Activated B cell treated with CpG ODN at 0.5 μM for 24 hours (primary cell): ENCODE measurements at regions not wholly inside any gene's neighbourhood (a gene's known extent, or its start where the extent isn't known, plus 50 kb on each side); places are given as distances from the start of the nearest gene placed in this dataset.

Source experiments
- ATAC-seq: fragments of 200-7000 bp; cut with Tn5 transposase; one replicate; pipeline ENCODE4 v1.10.0; 2021; ENCODE audit warnings: low read depth, mild to moderate bottlenecking, moderate library complexity
- CTCF ChIA-PET: fragments of 350-600 bp; sonication (Branson Sonifier 250); formaldehyde crosslinking; loops from one replicate; lab custom pipeline; 2021; ENCODE audit warnings: antibody characterized with exemption; lab: Charles Lee
- POLR2A ChIA-PET: fragments of 350-600 bp; sonication (Branson Sonifier 250); formaldehyde crosslinking; loops from one replicate; lab custom pipeline; 2021; ENCODE audit warnings: antibody characterized with exemption; lab: Charles Lee
- DNase-seq: peaks from one replicate; pipeline ENCODE4 v3.0.0; 2022
- H3K27ac Mint-ChIP-seq: one replicate; pipeline ENCODE4 v1.8.0; 2020; ENCODE audit warnings: mixed read lengths
- H3K27me3 Mint-ChIP-seq: one replicate; pipeline ENCODE4 v1.8.0; 2021; ENCODE audit warnings: mixed read lengths
- H3K36me3 Mint-ChIP-seq: one replicate; pipeline ENCODE4 v1.8.0; 2021; ENCODE audit warnings: low read depth, mixed read lengths
- H3K4me1 Mint-ChIP-seq: one replicate; pipeline ENCODE4 v1.8.0; 2021; ENCODE audit warnings: mixed read lengths
- H3K4me3 Mint-ChIP-seq: one replicate; pipeline ENCODE4 v1.8.0; 2020; ENCODE audit warnings: mild to moderate bottlenecking, mixed read lengths
- H3K9me3 Mint-ChIP-seq: one replicate; pipeline ENCODE4 v1.8.0; 2020; ENCODE audit warnings: mixed read lengths
- CTCF ChIP-seq: fragments of 200-600 bp; IDR thresholded peaks from one replicate; pipeline ENCODE4 v1.8.0; 2022; ENCODE audit warnings: antibody characterized with exemption, mild to moderate bottlenecking
- intact Hi-C: fragments of 100-400 bp; cut with micrococcal nuclease; formaldehyde crosslinking; loops from one replicate; pipeline ENCODE4 v1.15.1; 2024

- Mint-ChIP-seq H3K4me1 (peaks cover 17% of the 10 kb centered on the region), H3K27me3 (no peaks in the 10 kb centered on the region), H3K36me3 (no peaks in the 10 kb centered on the region), H3K27ac (peak overlapping the region; percentile 2), H3K4me3 (no peak overlapping the region), H3K9me3 (no peaks in the 10 kb centered on the region)
- TF ChIP-seq CTCF, result no peak
- intact Hi-C loops, result loop anchor here (2.0 kb wide), 2 partner anchors 13 to 15 kb away; no protein-coding TSS in a partner anchor
- POLR2A ChIA-PET, result interaction anchor here (1.1 kb wide), 1 partner anchor 15 kb away, joined by 3 read pairs; no protein-coding TSS in a partner anchor
- DNase-seq, result no peak
- ATAC-seq, result no peak
- CTCF ChIA-PET, result interaction anchor here (0.6 to 1.2 kb wide), 2 partner anchors 16 to 170 kb away, joined by 3 read pairs; no protein-coding TSS in a partner anchor
Observed at GRCh38 chr20:53691811-53692192, 98.2 kb upstream of the ZNF217 start.

DNA sequence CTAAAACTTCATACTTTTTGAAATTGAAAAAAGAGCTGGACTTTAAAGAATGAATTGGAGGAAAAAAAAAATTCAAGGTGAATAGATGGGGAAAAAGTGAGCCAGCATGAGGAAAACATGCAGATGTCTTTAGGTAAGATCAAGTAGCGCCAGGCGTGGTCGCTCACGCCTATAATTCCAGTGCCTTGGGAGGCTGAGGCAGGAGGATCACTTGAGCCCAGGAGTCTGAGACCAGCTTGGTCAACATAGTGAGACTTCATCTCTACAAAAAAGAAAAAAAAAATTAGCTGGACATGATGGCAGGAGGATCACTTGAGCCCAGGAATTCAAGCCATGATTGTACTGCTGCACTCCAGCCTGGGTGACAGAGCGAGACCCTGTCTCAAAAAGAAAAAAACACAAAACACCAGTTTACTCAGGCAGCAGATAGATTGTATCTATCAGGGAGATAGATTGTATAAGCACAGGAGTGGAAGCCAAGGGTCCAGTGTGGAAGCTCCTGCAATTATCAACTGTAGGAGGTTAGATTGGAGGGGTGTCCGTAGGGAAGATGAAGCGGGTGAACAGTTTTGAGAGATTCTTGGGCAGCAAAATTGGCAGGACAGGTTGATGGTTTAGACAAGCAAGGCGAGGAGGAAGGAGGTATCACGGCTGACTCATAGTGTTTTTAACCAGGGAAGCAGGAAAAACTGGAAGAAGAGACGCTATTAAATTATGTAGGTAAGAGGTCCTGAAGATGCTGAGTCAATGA, 97.6 kb upstream of the ZNF217 start:
- POLR2A ChIA-PET, result interaction anchor here (0.6 to 1.1 kb wide), 3 partner anchors 15 to 48 kb away, joined by 3 read pairs; no protein-coding TSS in a partner anchor
- Mint-ChIP-seq H3K36me3 (no peaks in the 10 kb centered on the region), H3K27ac (peak overlapping the region; percentile 2), H3K27me3 (no peaks in the 10 kb centered on the region), H3K9me3 (no peaks in the 10 kb centered on the region), H3K4me3 (no peak overlapping the region), H3K4me1 (peaks cover 18% of the 10 kb centered on the region)
- ATAC-seq, result no peak
- no peak for DNase-seq
- no peak for TF ChIP-seq CTCF
- intact Hi-C loops, result no loop called here
- CTCF ChIA-PET, result no interaction called here

DNA sequence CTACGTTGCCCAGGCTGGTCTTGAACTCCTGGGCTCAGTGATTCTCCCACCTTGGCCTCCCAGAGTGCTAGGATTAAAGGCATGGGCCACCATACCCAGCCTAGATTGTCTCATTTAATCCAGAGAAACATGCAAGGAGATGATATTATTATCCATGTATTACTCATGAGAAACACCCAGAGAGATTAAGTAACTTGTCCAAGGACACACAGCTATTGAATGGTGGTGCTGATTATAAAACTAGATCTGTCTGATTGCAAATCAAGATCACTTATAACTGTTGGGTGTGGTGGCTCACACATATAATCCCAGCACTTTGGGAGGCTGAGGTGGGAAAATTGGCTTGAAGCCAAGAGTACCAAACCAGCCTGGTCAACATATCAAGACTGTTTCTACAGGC, 94.4 kb upstream of the ZNF217 start:
- no peaks in the 10 kb centered on the region for H3K36me3 Mint-ChIP-seq
- H3K27ac Mint-ChIP-seq, result peak overlapping the region; percentile 24
- ChIA-PET CTCF (no interaction called here), POLR2A (no interaction called here)
- H3K4me1 Mint-ChIP-seq, result peaks cover 22% of the 10 kb centered on the region
- DNase-seq (no peak), ATAC-seq (no peak)
- H3K9me3 Mint-ChIP-seq, result no peaks in the 10 kb centered on the region
- intact Hi-C loops, result no loop called here
- H3K4me3 Mint-ChIP-seq, result no peak overlapping the region
- no peaks in the 10 kb centered on the region for H3K27me3 Mint-ChIP-seq
- TF ChIP-seq CTCF, result no peak

DNA sequence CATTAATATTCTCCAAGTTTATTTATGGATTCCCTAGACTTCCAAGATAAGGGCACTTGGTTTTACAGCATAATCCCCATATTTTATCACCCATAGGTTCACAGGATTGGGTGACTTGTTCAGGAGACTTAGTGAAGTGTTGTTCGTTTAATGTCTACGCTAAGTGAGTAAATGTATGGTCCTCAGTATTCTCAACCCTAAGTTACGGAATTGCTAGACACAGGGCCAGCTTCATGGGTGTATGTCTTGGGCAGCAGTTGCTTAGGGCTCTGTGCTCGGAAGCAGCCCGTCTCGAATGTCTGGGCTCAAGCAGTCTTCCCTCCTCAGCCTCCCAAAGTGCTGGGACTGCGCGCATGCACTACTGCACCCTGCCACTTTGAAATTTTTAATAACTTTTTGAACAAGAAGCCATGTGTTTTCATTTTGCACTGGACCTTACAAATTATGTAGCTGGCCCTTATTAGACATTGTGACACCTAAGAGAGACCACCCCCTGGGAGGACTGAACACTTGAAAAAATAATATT, 91.5 kb upstream of the ZNF217 start:
- H3K27me3 Mint-ChIP-seq, result no peaks in the 10 kb centered on the region
- H3K27ac Mint-ChIP-seq, result no peak overlapping the region
- H3K9me3 Mint-ChIP-seq, result no peaks in the 10 kb centered on the region
- ChIA-PET POLR2A (interaction anchor here (0.6 to 0.8 kb wide), 2 partner anchors 11 to 16 kb away, joined by 4 read pairs; no protein-coding TSS in a partner anchor), CTCF (no interaction called here)
- no peaks in the 10 kb centered on the region for H3K36me3 Mint-ChIP-seq
- DNase-seq (no peak), ATAC-seq (no peak)
- intact Hi-C loops, result no loop called here
- H3K4me1 Mint-ChIP-seq, result peaks cover 24% of the 10 kb centered on the region
- H3K4me3 Mint-ChIP-seq, result no peak overlapping the region
- no peak for TF ChIP-seq CTCF

DNA sequence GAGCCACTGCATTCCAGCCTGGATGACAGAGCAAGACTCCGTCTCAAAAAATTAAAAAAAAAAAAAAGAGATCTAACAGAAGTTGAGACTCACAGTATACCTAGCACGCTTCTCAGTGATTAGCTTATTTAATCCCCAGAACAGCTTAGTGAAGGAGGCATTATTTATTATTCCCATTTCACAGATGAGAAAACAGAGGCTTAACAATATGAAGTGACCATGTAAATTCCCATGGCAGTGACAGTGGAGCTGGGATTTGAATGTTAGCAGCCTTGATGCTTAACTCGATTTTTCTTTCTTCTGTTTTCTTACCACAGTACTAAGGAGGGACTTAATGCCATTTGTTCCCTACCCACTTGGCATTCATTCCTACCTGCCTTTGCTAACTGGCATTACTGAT, 89.9 kb upstream of the ZNF217 start:
- Mint-ChIP-seq H3K27me3 (no peaks in the 10 kb centered on the region), H3K4me3 (no peak overlapping the region), H3K4me1 (peaks cover 29% of the 10 kb centered on the region), H3K9me3 (no peaks in the 10 kb centered on the region), H3K27ac (no peak overlapping the region), H3K36me3 (no peaks in the 10 kb centered on the region)
- ATAC-seq (no peak), DNase-seq (no peak)
- ChIA-PET POLR2A (interaction anchor here (0.8 kb wide), 2 partner anchors 24 to 41 kb away, joined by 4 read pairs; no protein-coding TSS in a partner anchor), CTCF (interaction anchor here (1.1 kb wide), 1 partner anchor 189 kb away, joined by 4 read pairs; no protein-coding TSS in a partner anchor)
- intact Hi-C loops, result loop anchor here (5.0 kb wide), 1 partner anchor 44 kb away; no protein-coding TSS in a partner anchor
- TF ChIP-seq CTCF, result no peak
